HG02943 (cell line): ENCODE measurements at regions not wholly inside any gene's neighbourhood (a gene's known extent, or its start where the extent isn't known, plus 50 kb on each side); places are given as distances from the start of the nearest gene placed in this dataset.

Experiments used
- ATAC-seq: cut with Tn5 transposase; IDR thresholded peaks from one replicate; pipeline ENCODE4 v1.9.1; 2021; ENCODE audit warnings: mild to moderate bottlenecking, low read depth, moderate library complexity; ENCODE audit not compliant: unreplicated experiment

GRCh38 chr16:79274264-79274663 is 326.3 kb downstream of the MAF start:
- ATAC-seq: no peak

- ATAC-seq: no peak
Observed at GRCh38 chr16:79272141-79272577, 328.4 kb downstream of the MAF start.

DNA sequence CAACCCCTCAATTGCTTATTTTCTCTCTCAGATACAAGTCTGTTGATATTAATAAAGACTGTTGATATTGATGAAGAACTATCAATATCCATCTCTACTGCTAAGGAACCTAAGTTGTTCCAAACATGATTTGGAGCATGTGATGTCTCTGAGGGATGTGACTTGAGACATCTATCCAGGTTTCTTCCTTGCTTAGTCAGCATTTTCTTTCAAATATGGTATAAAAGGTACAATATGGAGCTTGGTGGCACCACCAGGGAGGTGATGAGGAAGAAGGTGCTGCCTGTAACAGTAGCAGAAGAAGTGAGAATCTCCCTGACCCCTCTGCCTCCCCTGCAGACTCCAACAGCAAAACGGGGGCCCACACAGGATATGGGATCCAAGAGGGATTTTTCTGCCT is 329.0 kb downstream of the MAF start:
- ATAC-seq: no peak

DNA sequence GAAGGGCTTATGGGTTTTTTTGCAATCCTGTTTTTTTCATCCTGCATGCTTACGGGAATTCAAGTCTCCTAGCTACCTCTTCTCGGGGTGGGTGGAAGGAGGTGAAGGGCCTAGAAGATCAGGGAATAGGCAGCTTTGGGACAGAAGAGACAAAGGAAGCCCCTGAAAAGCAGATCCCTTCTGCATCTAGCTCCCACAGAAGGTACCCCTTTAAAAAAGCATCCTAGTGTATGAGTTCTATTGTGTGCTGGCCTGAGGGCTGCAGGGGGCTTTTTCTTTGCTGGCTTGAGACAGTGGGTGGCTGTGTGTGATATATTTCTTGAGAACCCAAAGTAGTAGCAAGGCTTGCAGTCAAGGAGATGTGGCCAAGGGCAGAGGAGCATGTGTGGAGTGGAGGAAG is 330.5 kb downstream of the MAF start:
- no peak for ATAC-seq

DNA sequence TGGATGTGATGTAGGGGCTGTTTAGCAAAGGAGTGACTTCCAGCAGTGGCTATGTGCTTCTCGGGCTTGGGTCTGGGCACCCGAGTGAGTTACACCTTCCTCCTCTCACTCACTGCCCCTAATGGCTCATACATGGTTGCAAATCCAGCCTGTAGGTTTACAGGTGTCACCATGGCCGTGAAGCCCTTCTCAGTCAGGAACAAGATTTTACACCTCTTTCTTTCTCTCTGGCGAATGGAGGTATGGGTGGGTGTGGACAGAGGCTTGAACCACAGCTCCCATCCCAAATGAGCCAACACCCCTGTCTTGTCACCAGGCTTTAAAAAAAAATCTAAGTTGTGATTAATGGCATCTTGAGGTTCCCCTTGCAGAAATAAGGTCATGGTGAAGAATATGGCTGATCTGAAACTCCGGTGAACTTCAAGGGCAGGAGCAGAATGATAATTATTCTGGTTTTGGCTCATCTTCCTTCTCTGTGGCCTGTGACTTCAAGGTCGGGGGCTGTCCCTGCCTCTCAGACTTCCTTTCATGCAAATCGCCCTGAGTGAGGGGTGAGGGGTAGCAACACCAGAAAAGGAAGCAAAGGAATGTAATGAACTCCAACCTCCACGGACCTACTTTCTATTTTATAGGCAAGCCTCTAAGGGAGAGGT is 331.2 kb downstream of the MAF start:
- ATAC-seq: no peak

DNA sequence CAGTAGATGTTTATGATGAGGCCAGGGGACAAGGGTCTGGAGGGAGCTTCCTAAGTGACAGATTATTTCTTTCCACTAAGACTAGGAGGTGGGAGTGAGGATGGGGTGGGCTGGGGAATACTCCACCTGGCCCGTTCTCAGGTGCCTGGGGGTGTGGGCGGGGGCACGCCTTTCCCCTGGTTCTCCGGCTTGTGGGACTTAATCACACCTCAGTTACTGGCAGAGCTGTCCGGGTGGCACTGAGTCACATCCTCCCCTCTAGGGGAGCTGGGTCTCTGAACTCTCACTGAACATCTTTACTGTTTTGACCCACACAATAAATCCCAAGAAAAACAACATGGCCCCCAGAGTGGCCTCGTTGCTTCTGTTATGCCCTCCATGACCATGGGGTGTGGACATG is 332.8 kb downstream of the MAF start:
- ATAC-seq: no peak

- no peak for ATAC-seq
Observed at GRCh38 chr16:79267146-79267545, 333.4 kb downstream of the MAF start.

- no peak for ATAC-seq
Observed at GRCh38 chr16:79265701-79266100, 334.8 kb downstream of the MAF start.

- no peak for ATAC-seq
Observed at GRCh38 chr16:79265196-79265595, 335.3 kb downstream of the MAF start.

DNA sequence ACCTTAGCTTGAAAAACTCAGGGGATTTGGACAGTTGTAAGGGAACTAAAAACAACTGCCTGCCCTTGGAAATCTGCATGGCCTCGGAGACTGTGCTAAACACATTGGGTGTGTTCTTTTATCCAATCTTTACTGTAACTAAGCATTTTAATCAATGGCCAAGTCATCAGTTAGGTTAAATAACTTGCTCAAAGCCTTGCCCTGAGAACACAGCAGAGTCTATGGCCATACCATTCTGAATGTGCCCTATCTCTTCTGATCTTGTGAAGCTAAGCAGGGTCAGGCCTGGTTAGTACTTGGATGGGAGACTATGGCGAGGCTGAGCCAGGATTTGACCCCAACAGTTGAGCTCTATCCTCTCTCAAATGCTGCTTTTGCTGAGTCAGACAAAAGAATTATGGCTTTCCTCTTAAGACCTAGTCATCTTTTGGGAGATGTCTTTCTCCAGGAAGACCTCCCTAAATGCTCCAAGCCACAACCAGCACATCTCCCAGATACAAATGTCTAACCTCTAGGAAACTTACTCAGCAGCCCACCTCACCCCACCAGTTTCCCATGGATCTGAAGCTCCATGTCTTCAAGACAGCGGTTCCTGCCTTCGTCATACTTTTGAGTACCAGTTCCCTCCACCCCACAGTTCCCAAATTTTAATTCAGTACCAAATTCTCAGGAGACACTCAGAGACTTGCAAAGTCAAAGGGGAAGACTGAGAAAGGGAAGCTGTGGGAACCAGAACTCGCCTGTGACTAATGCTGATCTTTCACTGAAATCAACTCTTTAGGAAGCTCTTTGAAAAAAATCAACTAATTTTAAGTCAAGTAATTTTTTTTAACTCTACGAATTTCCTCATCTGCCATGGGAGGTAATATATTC is 336.1 kb downstream of the MAF start:
- no peak for ATAC-seq

GRCh38 chr16:79263425-79263824 is 337.1 kb downstream of the MAF start:
- no peak for ATAC-seq
